H9 (cell line): ENCODE measurements at regions not wholly inside any gene's neighbourhood (a gene's known extent, or its start where the extent isn't known, plus 50 kb on each side); places are given as distances from the start of the nearest gene placed in this dataset.

ENCODE experiments used
- DNase-seq: peaks from one replicate; pipeline ENCODE4 v3.0.0-alpha.2; 2017
- H2AFZ ChIP-seq: one replicate; pipeline ENCODE4 v1.6.1; 2013; ENCODE audit warnings: mild to moderate bottlenecking, low read length, control low read depth, moderate library complexity
- H2AK5ac ChIP-seq: 2 replicates; pipeline ENCODE4 v1.6.1; 2013; ENCODE audit warnings: low read length, control low read depth, mixed read lengths; ENCODE audit not compliant: insufficient read length
- H2BK120ac ChIP-seq: one replicate; pipeline ENCODE4 v1.6.1; 2013; ENCODE audit warnings: low read depth, mild to moderate bottlenecking, low read length, control low read depth, inconsistent platforms; ENCODE audit not compliant: poor library complexity, severe bottlenecking
- H2BK12ac ChIP-seq: 2 replicates; pipeline ENCODE4 v1.6.1; 2013; ENCODE audit warnings: low read length, control low read depth, mixed read lengths, low read depth; ENCODE audit not compliant: insufficient read length
- H2BK15ac ChIP-seq: 2 replicates; pipeline ENCODE4 v1.6.1; 2013; ENCODE audit warnings: low read depth, low read length, control low read depth
- H2BK20ac ChIP-seq: one replicate; pipeline ENCODE4 v1.6.1; 2013; ENCODE audit warnings: low read depth, mild to moderate bottlenecking, low read length, control low read depth, inconsistent platforms; ENCODE audit not compliant: poor library complexity, severe bottlenecking
- H2BK5ac ChIP-seq: 2 replicates; pipeline ENCODE4 v1.6.1; 2013; ENCODE audit warnings: low read length, control low read depth, mixed read lengths; ENCODE audit not compliant: insufficient read length
- H3K14ac ChIP-seq: 2 replicates; pipeline ENCODE4 v1.6.1; 2013; ENCODE audit warnings: low read length, control low read depth; ENCODE audit not compliant: insufficient read depth
- H3K18ac ChIP-seq: 2 replicates; pipeline ENCODE4 v1.6.1; 2013; ENCODE audit warnings: low read depth, mild to moderate bottlenecking, mixed read lengths, low read length, control low read depth; ENCODE audit not compliant: insufficient read length
- H3K23ac ChIP-seq: 2 replicates; pipeline ENCODE4 v1.6.1; 2013; ENCODE audit warnings: low read length, control low read depth, mixed read lengths, low read depth; ENCODE audit not compliant: insufficient read length
- H3K23me2 ChIP-seq: 2 replicates; pipeline ENCODE4 v1.6.1; 2013; ENCODE audit warnings: low read depth, mild to moderate bottlenecking, mixed read lengths, low read length, control low read depth; ENCODE audit not compliant: insufficient read length, poor library complexity, severe bottlenecking
- H3K27ac ChIP-seq: 2 replicates; pipeline ENCODE4 v1.5.1; 2013; ENCODE audit warnings: low read length, control low read depth, mixed read lengths, low read depth; ENCODE audit not compliant: insufficient read length
- H3K27me3 ChIP-seq: 2 replicates; pipeline ENCODE4 v1.6.1; 2013; ENCODE audit warnings: low read length, control low read depth, inconsistent platforms; ENCODE audit not compliant: insufficient read depth
- H3K4ac ChIP-seq: 2 replicates; pipeline ENCODE4 v1.6.1; 2013; ENCODE audit warnings: low read depth, mild to moderate bottlenecking, control low read depth, inconsistent platforms, low read length, moderate library complexity
- H3K4me1 ChIP-seq: 2 replicates; pipeline ENCODE4 v1.6.1; 2013; ENCODE audit warnings: low read length, control low read depth, inconsistent platforms; ENCODE audit not compliant: insufficient read depth
- H3K4me2 ChIP-seq: 2 replicates; pipeline ENCODE4 v1.6.1; 2013; ENCODE audit warnings: low read length, control low read depth, mixed read lengths; ENCODE audit not compliant: insufficient read length, insufficient read depth
- H3K56ac ChIP-seq: 2 replicates; pipeline ENCODE4 v1.6.1; 2013; ENCODE audit warnings: low read depth, mild to moderate bottlenecking, mixed read lengths, low read length, control low read depth; ENCODE audit not compliant: insufficient read length
- H3K79me1 ChIP-seq: 2 replicates; pipeline ENCODE4 v1.6.1; 2013; ENCODE audit warnings: low read depth, mild to moderate bottlenecking, moderate library complexity, low read length, control low read depth, inconsistent platforms; ENCODE audit not compliant: insufficient read depth, poor library complexity, severe bottlenecking
- H3K79me2 ChIP-seq: 2 replicates; pipeline ENCODE4 v1.6.1; 2013; ENCODE audit warnings: low read length, control low read depth, inconsistent platforms; ENCODE audit not compliant: insufficient read depth
- H3K9ac ChIP-seq: 2 replicates; pipeline ENCODE4 v1.6.1; 2013; ENCODE audit warnings: low read length, control low read depth, mixed read lengths; ENCODE audit not compliant: insufficient read length; ENCODE audit errors: extremely low read depth
- H3K9me3 ChIP-seq: one replicate; pipeline ENCODE4 v1.6.1; 2013; ENCODE audit warnings: low read depth, low read length, inconsistent platforms; ENCODE audit not compliant: control insufficient read depth
- H3T11ph ChIP-seq: one replicate; pipeline ENCODE4 v1.6.1; 2013; ENCODE audit warnings: mild to moderate bottlenecking, low read length, control low read depth, inconsistent platforms
- H4K20me1 ChIP-seq: one replicate; pipeline ENCODE4 v1.6.1; 2013; ENCODE audit not compliant: control insufficient read depth, insufficient read length, insufficient read depth
- H4K5ac ChIP-seq: 2 replicates; pipeline ENCODE4 v1.6.1; 2013; ENCODE audit warnings: low read depth, mild to moderate bottlenecking, mixed read lengths, low read length, control low read depth; ENCODE audit not compliant: insufficient read length
- H4K8ac ChIP-seq: replicated peaks from 2 replicates; pipeline ENCODE4 v1.6.1; 2013; ENCODE audit warnings: low read length, control low read depth, mixed read lengths, low read depth; ENCODE audit not compliant: insufficient read length
- H4K91ac ChIP-seq: 2 replicates; pipeline ENCODE4 v1.6.1; 2013; ENCODE audit warnings: low read depth, mild to moderate bottlenecking, moderate library complexity, mixed read lengths, low read length, control low read depth; ENCODE audit not compliant: insufficient read length
- H3K27ac Mint-ChIP-seq, 3 experiments: 2 replicates in 2 of 3; 3 replicates in 1 of 3; pipeline ENCODE4 v1.8.0; 2020 to 2021; ENCODE audit warnings: mixed read lengths in 3 of 3, mild to moderate bottlenecking in 1 of 3, moderate library complexity in 1 of 3
- H3K27me3 Mint-ChIP-seq: 2 replicates; pipeline ENCODE4 v1.8.0; 2021; ENCODE audit warnings: low read depth, mild to moderate bottlenecking, moderate library complexity, mixed read lengths
- H3K36me3 Mint-ChIP-seq, 3 experiments: 2 replicates in 2 of 3; 3 replicates in 1 of 3; pipeline ENCODE4 v1.8.0; 2020 to 2021; ENCODE audit warnings: low read depth in 3 of 3, mixed read lengths in 3 of 3; ENCODE audit not compliant: insufficient read depth in 1 of 3
- H3K4me1 Mint-ChIP-seq, 2 experiments: 2 replicates each; pipeline ENCODE4 v1.8.0; 2020; ENCODE audit warnings: mixed read lengths in 2 of 2
- H3K4me3 Mint-ChIP-seq, 2 experiments: 2 replicates in 1 of 2; 3 replicates in 1 of 2; pipeline ENCODE4 v1.8.0; 2020 to 2021; ENCODE audit warnings: mild to moderate bottlenecking in 2 of 2, mixed read lengths in 2 of 2, moderate library complexity in 1 of 2
- H3K9me3 Mint-ChIP-seq, 2 experiments: 2 replicates in 1 of 2; 3 replicates in 1 of 2; pipeline ENCODE4 v1.8.0; 2020; ENCODE audit warnings: mild to moderate bottlenecking in 2 of 2, mixed read lengths in 2 of 2, moderate library complexity in 1 of 2
- WGBS: extraction: QIAGEN DNeasy Blood & Tissue Kit; methylation state at CpG from one replicate; pipeline ENCODE4 v1.1.7; 2013; ENCODE audit warnings: missing lambda C conversion rate, low lambda C conversion rate, mixed read lengths; ENCODE audit not compliant: insufficient read length; ENCODE audit errors: extremely low coverage; 5-methylcytosine and 5-hydroxymethylcytosine counted together
- TF ChIP-seq, protein P1 (sequence below): fragments of 200-600 bp; sonication (generic); conservative IDR thresholded peaks from 3 replicates; pipeline ENCODE4 v1.8.0; 2021; ENCODE audit warnings: antibody characterized with exemption, mild to moderate bottlenecking

DNA sequence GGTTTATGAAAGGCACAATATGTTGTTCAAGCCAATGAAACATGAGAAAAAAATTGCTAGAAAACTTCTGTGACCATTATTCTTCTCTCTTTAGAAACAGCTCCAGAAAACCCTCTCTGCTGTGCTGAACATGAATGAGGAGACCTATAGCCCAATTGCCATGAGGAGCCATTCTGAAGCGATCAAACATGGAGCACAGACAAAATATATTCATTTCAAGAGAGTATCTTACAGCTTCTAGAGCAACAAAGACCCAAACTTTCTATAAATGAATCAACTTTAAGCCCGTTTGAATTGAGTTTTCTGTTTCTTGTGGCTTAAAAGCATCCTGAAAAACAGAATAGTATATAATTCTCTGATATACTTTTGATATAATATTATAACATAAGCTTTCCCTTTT, 83.4 kb upstream of the UCN3 start:
- Mint-ChIP-seq H3K9me3 (peaks cover 3 to 44% of the 10 kb centered on the region in 2 experiments; a peak in 2 of 5 replicates), H3K36me3 (no peaks in the 10 kb centered on the region; a peak in 1 of 7 replicates), H3K4me1 (peaks cover 10 to 16% of the 10 kb centered on the region in 2 experiments), H3K27ac (no peak overlapping the region), H3K27me3 (peaks cover 2% of the 10 kb centered on the region; the same call in 1 of the 2 replicates), H3K4me3 (no peak overlapping the region)
- Histone ChIP-seq H3K27me3 (no peaks in the 10 kb centered on the region), H2AK5ac (no peak overlapping the region), H3K18ac (no peak overlapping the region), H3K23me2 (no peaks in the 10 kb centered on the region), H3K56ac (no peak overlapping the region), H3K27ac (no peak overlapping the region), H2BK12ac (no peak overlapping the region), H3T11ph (no peak overlapping the region), H4K5ac (no peak overlapping the region), H4K91ac (no peak overlapping the region), H3K4ac (no peak overlapping the region), H3K79me1 (no peaks in the 10 kb centered on the region), H3K4me1 (peaks cover 7% of the 10 kb centered on the region; the same call in 1 of the 2 replicates), H2BK120ac (no peak overlapping the region), H4K20me1 (no peaks in the 10 kb centered on the region), H3K4me2 (no peak overlapping the region), H2BK5ac (no peak overlapping the region), H3K9ac (no peak overlapping the region), H2BK15ac (no peak overlapping the region), H2BK20ac (no peak overlapping the region), H3K14ac (no peak overlapping the region), H3K9me3 (no peaks in the 10 kb centered on the region), H3K23ac (no peak overlapping the region), H4K8ac (no peak overlapping the region), H2AFZ (no peak overlapping the region), H3K79me2 (no peaks in the 10 kb centered on the region)
- DNase-seq = no peak
- TF ChIP-seq, protein P1, sequence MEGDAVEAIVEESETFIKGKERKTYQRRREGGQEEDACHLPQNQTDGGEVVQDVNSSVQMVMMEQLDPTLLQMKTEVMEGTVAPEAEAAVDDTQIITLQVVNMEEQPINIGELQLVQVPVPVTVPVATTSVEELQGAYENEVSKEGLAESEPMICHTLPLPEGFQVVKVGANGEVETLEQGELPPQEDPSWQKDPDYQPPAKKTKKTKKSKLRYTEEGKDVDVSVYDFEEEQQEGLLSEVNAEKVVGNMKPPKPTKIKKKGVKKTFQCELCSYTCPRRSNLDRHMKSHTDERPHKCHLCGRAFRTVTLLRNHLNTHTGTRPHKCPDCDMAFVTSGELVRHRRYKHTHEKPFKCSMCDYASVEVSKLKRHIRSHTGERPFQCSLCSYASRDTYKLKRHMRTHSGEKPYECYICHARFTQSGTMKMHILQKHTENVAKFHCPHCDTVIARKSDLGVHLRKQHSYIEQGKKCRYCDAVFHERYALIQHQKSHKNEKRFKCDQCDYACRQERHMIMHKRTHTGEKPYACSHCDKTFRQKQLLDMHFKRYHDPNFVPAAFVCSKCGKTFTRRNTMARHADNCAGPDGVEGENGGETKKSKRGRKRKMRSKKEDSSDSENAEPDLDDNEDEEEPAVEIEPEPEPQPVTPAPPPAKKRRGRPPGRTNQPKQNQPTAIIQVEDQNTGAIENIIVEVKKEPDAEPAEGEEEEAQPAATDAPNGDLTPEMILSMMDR = no peak
- WGBS = no CpG with 5 or more reads among the region's 2 CpGs
